ENCODE measurements at regions not wholly inside any gene's neighbourhood (a gene's known extent, or its start where the extent isn't known, plus 50 kb on each side); places are given as distances from the start of the nearest gene placed in this dataset.

DNA sequence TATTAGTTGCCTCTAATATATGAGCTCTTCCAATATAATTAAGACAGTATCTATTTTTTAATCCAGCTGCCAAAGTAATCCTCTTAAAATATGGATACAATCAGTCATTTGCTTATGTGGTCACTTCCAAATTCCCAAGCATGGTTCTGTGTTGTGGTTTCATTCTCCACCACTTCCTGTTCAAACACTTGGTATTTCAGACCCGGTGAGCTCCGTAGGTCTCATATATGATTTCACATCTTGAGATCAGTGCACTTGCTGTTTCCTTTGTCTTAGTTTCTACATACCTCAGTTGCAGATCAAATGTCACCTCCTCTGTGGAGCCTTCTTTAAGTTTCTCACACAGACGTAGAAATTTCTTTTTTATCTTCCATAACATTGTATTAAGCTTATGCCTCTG is 254.2 kb downstream of the KCNS3 start:
- no peak for DNase-seq (ENCODE audit: low spot score)

DNA sequence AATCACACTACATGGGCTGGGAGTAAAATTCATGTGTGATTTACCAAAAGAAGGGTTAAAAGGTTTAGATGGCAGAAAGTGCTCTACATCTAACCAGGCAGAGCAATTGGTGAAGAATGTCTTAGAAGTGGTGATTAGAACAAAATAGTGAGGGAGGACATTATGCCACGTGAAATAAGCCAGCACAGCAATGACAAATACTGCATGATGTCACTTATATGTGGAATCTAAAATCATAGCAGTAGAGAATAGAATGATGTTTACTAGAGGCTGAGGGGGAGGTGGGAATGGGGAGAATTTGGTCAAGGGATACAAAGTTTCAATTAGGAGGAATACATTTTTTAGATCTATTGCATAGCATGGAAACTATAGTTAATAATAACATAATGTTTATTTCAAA is 253.3 kb downstream of the KCNS3 start:
- DNase-seq (ENCODE audit: low spot score): no peak

DNA sequence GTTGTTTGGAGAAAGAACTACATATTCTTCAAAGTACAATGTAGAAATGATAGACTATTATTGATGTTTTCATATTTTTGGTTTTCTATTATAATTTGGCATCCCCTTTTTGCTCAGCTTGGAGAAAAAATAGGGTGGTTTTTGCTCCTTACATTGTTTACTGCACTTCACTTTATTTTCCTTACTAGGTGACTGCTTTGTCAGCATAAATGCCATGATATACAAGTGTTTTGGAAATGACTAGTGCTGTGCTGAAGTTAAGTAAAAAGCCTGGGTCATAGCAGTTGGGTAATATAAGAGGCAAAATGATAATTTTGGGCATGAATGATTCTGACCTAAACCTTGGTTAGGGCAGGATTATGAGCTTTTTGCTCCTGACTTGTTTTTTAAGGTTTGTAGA is 250.9 kb downstream of the KCNS3 start:
- DNase-seq (ENCODE audit: low spot score): no peak

DNA sequence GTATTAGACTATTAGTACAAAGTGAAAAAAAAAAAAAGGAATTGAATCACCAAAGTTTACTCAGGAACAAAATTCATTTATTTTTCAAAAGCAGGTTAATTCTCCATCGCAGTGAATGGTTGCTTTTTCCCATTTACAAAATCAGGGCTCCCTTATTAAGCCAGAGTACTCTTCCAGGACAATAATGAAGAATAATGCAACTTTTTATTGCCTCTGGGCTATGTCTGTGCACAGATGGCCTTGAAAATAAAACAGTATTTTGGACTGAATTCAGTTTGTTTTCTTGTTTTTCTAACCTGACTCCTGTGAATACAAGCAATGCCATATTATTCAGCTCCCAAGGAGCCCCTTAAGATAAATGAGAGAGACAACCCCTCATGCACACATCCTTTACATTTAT is 246.8 kb downstream of the KCNS3 start:
- no peak for DNase-seq (ENCODE audit: low spot score)

DNA sequence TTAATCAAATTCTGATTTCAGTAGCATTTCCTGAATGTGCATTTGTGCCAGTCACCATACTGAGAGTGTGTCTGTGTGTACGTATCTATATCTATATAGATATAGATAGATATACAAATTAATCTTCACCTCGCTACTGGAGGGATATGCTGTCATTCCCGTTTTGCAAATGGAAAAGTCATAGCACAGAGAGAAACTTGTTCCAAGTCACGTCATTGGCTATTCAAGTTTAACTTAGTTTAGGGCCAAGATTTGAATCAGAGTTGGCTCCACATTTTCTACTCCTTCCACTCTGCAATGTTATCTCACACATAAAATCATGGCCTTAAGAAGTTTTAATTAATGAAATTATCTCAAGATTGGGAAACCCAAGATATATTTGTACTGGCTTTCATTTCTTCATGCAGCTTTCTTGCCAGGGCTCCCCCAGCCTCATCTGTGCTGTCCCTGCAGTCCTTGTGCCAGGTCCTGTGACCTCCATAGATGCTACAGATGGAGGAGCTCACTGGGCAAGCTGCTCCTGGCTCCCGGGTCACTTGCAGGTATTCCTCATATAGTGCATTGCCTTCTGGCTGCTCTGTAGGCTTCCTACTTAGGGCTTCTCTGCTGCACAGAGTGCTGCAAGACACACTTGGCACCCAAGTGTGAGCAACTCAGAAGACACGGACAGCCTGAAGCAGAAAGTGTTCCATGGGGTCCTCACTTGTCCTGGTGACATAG is 245.8 kb downstream of the KCNS3 start:
- no peak for DNase-seq (ENCODE audit: low spot score)

DNA sequence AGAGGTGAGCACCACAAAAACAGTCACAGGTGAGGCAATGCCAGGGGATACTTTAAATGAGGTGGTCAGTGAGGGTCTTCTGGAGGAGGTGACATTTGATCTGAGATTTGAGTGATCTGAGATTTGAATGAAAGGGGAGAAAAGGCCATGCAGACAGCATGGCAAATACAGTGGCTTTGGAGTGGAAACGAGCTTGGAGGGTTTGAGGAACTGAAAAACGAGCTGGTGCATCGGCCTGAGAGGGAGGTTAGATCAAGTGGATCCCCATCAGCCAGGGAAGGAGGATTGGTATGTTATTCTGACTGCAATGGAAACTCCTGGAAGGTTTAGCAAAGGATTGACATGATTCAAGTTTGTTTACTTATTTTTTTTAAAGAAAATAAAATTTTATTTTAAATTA is 245.1 kb downstream of the KCNS3 start:
- no peak for DNase-seq (ENCODE audit: low spot score)

DNA sequence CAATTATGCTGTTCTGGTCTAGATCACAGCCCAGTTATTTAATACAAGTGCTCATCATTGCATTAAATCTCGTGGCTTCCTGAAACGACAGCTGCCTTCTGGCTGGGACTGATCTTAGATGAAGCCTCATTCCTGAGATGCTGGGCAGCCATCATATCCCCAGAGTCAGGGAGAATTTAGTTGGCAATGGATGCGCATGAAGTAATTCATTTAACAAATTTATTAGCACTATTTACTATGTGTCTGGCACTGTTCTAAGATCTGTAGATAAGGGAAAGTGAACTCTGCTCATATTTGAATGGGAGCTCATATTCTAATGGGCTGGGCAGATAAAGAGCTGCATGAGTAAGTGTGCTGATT is 244.7 kb downstream of the KCNS3 start:
- no peak for DNase-seq (ENCODE audit: low spot score)

DNA sequence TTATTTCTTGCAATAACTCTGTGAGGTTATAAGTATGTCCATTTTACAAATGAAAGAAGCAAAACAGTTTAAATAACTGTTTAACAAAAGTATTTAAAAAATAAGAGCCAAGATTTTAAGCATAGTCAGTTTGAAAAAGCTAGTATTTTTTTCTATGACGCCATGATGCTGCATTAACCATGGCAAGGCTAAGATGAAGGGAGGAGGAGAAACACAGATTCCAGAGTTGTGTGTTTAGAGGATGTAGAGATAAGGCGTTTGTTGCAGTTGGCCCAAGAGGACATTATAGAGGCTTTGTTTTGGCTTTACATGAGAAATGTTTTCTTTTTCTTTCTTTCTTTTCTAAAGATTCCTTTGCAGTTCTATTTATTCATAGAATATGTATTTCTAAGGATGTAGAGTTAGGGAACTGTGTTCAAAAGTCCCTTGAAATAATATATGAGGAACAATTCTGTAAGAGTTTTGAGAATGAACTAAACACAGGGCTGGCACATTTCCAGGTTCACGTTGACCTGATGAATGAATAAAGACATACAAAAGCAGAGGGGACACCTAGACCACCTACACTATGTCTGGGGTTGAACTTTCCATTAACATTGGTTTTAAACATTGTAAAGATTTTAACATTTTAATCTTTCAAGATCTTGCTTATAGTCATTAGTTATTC is 244.2 kb downstream of the KCNS3 start:
- no peak for DNase-seq (ENCODE audit: low spot score)

DNA sequence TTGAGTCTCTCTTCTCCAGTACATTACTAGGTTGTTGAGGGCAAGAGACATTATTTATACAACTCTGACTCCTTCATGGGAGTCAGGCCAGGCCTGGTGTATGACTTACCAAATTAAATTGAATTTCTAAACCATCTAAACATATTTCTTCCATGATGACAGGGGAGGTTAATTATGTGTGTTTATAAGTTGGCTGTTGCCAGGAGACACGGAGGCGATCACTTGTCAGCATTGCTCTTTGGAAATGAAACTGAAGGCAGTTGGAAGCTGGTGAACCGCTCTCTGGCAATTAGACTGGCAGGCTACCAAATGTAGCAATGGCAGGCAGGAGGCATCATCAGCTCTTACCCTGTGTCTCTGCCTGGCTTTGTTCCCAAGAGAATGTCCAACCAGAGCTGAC is 241.4 kb downstream of the KCNS3 start:
- no peak for DNase-seq (ENCODE audit: low spot score)

DNA sequence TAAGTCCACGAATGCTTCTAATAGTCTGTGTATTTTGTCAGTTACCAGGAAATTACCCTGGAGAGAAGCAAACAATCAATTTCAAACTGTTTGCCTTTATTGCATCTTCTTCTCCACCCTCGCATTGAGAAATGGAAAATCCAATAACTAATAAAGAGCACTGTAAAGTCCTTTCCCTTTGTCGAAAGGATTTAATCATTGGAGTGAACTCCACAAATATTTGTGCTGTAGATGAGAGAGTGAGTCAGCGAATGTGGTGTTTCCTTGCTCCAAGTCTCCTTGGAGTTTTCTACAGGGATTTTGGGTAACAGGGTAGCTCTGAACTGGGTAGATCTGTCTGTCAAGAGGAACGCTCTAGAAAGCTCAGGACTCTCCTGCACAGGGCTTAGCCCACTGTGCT is 240.2 kb downstream of the KCNS3 start:
- DNase-seq (ENCODE audit: low spot score): no peak

DNA sequence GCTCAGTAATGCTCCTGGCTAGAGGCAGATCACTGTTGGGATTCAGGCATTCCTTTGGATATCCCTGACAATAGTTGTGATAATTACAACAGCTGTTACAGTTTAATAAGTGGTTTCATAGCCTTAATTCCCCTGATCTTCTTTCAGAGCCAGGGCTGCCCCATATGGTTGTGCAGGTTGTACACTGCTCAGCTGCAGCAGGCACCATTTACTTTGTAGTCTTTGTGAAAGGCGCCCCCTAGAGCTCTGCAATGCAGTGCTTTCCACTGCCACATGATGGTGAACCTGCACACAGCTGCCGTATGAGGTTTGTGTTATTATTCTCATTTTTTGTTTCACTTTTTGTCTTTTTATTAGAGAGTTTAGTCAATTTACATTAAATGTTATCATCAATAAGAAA is 239.1 kb downstream of the KCNS3 start:
- DNase-seq (ENCODE audit: low spot score): peak; percentile 64

DNA sequence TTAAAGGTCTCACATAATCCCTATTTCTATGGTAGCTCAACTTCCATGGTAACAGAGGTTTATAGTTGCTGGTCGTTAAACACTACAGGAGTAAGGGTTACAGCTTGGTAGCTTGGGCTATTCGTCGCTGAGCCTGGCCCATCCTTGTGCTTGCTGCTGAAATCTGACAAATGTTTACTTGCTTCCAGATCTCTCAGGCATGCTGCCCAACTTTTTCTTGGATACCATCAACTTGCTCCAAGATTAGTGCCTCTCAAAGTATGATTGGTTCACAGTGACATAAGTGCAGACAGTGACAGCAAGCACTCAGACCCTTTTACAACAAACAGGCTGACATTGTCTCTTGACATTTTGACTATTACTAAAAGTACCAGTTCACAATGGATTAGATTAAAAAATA is 231.8 kb downstream of the KCNS3 start:
- no peak for DNase-seq (ENCODE audit: low spot score)

DNA sequence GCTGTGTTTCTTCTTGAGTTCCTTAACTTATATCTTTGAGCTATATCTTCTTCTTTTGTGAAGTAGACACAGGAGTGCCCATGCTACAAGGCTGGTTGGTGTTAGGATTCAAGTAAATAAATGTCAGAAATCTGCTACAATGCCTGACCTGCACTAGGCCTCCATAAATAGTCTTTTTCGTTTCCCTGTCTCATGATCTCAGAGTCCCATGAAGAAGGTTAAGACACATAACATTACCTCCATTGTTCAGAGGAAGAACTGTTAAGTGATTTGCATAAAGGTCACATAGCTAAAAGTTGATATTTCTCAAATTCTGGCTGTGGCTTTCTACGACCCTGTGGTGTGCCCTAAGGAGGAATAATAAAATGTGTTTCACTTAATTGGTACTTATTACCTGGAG is 228.4 kb downstream of the KCNS3 start:
- DNase-seq (ENCODE audit: low spot score): no peak

DNA sequence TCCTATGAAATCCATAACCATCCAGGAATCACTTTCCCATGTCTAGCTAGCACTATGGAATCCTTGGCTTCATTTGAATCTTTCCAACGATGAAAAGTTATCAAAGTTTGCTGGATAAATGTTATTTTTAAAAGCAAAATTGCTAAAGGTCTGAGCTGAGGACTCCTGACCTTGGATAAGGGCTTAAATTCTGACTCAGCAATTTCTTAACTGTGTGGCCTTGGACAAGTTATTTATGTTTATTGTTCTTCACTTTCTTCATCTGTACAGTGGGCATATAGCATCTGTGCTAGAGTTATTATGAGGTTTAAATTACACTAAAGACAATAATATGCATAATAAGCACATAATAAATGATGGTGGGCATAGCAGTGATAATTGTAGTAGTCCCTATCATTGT is 227.5 kb downstream of the KCNS3 start:
- no peak for DNase-seq (ENCODE audit: low spot score)

DNA sequence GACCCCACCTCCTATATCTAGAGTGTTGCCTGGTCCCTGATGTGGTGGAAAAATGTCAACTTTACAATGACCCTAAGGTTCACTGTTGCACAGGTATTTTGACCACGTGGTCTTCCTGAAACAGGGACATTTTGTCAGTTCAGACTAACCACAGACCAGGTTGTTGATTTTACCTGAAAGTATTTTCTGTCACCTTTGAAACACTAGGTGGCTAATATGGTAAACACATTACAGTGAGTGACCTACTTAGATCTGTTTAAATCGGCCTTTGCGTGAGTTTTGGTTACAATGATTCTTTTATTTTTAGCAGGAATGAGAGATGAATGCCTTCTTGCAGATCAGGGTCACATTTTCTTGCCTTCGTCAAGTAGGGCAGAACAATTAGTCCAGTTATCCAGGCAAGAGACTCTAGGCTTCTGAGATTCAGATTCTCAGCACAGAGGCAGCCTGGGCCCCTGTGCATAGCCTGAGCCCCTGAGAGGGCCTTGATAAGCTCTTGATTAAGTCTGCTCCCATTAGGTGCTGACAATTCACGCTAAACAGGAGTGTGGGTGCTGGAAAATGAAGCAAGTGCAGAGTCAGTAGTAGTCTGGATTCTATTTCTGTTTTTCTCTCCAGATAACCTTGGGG is 226.2 kb downstream of the KCNS3 start:
- DNase-seq (ENCODE audit: low spot score): no peak

DNA sequence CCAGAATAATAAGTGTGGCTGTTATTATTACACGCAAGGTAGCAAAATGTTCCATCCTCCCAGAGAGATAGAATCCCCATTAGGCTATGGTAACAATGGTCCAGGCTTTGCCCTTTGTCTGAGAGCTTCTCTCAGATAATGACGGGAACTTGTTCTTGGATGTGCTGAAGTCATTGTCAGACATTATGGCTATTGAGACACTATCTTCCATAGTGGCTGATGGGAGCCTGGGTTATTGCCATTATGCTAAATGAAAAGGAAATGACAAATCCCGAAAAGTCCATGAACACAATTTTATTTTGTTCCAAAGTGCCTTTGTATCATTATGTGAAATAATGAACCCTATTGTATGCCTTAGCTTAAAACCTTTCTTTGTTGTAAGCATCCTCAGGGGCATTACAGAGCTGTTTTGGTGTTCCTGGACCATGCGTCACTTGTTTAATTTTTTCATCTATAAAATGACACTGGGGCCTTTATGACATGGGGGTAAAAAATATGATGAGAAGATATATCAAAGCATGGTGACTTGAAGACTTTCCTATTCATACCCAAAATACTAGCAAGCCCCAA is 218.5 kb downstream of the KCNS3 start:
- DNase-seq (ENCODE audit: low spot score): no peak

DNA sequence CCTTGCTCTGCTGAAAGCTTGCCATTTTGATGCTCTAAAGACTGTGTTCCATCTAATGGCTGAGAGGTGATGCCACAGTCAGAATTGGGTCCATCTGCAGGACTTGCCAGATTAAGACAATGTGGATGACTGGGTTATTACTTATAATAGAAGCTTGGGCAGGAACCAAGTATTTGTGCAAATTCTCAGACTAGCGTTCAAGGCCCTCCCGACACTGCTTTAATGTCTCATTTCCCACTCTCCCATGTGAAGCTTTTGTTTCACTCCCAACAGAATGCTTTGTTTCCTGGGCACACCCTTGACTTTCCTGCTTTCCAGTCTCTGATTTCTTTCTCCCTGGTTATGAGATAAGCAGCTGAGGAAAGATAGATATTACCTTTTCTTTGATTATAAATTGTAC is 215.8 kb downstream of the KCNS3 start:
- DNase-seq (ENCODE audit: low spot score): no peak

DNA sequence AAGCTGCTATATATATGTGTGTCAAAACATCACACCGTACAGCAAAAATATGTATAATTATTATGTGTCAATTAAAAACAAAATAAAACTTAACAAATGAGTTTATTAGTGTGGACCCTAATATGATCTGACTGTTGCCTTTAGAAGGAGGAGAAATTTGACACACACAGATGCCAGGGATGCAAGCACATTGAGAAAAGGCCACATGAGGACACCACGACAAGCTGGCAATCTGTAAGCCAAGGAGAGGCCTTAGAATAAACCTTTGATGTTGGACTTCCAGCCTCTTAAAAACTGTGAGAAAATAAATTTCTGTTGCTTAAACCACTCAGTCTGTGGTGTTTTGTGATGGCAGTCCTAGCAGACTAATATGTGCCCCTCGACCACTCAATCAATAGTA is 214.7 kb downstream of the KCNS3 start:
- DNase-seq (ENCODE audit: low spot score): no peak

DNA sequence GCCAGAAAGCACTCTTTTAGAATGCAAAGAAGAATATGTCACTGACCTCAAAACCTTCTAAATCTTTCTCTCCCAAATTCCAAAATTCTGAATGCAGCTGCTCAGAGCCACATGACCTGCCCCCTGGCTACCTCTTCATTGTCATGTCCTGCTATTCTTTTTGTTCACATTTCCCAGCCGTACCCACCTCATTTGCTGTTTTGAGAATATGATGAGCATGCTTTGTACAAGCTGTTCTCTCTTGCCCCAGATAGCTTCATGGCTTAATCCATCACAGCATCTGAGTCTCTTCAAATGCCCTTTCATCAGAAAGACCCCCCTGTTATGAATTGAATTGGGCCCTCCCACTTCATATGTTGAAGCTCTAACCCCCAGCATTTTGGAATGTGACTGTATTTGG is 214.3 kb downstream of the KCNS3 start:
- no peak for DNase-seq (ENCODE audit: low spot score)

DNA sequence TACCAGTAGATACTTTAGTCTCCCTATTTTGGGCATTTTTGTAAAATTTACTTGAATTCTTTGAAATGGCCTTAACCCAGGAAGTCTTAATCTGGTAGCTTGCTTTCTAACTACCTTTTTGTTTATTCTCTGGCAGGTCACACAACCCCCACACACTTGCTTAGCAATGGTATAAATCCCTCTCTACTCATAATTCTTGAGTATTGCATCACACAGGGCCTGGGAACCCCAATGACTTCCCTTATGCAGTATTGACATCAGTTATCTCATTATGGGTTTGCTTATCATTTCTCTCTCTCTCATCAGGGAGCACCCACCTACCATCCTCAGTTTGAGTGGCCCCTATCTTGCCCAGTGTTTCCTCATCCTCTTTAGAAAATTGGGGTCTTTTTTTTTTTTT is 207.1 kb downstream of the KCNS3 start:
- DNase-seq (ENCODE audit: low spot score): no peak

DNA sequence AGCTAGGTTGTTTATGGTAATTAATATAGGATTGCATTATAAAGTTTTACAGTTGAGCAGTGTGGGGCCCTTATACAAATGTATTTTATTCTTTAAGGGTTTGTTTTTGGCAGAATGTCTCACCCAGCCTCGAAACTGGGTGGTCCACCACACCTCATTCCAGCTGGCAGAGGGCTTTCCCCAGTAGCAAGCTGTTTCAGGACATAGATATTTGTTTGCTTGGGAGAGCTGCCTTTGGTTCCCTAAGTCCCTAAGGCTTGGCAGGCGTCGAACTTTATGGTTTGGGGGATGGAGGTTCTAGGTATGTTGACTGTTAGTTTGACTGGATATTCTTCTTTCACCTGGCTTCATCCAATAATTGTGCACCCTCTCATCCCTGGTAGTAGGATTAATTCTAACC is 205.9 kb downstream of the KCNS3 start:
- DNase-seq (ENCODE audit: low spot score): no peak

DNA sequence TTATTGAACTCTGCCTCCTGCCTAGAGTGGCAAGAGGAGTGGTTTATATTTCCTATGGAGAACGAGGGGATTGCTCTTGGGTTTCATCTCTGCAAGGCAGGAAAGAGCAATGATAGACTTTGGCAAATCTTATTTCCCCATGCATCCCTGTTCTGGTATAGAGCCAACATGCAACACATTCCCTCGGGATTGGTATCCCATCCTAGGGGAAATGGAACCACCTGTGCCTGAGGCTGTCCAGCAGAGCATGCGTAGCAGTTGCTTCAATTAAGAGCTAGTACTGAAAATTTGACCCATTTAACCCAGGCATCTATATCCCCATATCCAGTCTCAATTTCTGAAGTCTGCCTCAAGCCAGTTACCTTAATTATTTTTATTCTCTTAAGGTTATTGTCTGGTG is 205.3 kb downstream of the KCNS3 start:
- DNase-seq (ENCODE audit: low spot score): no peak

DNA sequence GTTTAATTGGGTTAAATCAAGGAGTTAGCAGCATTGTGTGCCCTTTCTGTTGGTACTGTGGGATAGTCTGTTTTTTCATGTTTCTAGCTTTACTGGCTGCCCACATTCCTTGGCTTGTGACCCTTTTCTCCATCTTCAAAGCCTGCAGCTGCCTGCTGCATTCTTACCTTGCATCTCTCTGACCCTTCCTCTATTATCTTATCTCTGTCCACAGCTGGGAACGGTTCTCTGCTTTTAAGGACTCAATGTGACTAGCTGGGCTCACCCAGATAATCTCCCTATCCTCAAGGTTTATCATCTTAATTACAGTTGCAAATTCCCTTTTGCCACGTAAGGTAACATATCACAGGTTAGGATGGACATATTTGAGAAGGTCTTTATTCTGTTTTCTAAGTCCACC is 199.7 kb downstream of the KCNS3 start:
- no peak for DNase-seq (ENCODE audit: low spot score)

DNA sequence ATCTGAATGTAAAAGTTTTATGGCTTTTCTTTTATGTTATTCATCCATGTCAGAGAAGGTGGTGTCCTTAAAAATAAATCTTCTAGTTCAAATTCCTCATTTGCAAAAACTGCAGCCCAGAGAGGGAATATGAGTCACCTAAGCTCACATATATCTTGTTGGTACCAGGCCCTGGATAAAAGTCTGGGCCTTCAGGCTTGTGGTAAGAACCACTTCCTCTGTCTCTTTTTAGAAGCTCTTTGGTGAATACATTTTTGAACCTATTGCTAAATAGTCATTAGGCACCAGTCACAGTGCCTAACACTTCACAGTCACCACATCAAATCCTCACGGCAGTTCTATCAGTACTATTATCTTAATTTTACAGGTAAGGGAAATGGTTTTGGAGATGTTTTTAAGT is 199.2 kb downstream of the KCNS3 start:
- no peak for DNase-seq (ENCODE audit: low spot score)
